GM23248 (cell line): ENCODE measurements at regions not wholly inside any gene's neighbourhood (a gene's known extent, or its start where the extent isn't known, plus 50 kb on each side); places are given as distances from the start of the nearest gene placed in this dataset.

ENCODE experiments used
- DNase-seq: peaks from one replicate; pipeline ENCODE4 v3.0.0-alpha.2; 2015
- H2AFZ ChIP-seq: fragments of 200-600 bp; sonication (generic); 2 replicates; pipeline ENCODE4 v1.6.1; 2016; ENCODE audit warnings: antibody characterized with exemption
- H3F3A ChIP-seq: fragments of 200-600 bp; sonication (generic); 2 replicates; pipeline ENCODE4 v1.6.1; 2016; ENCODE audit warnings: mild to moderate bottlenecking, antibody characterized with exemption, mixed run types; ENCODE audit not compliant: insufficient read depth
- H3K27ac ChIP-seq: fragments of 200-600 bp; sonication (generic); 2 replicates; pipeline ENCODE4 v1.5.1; 2016; ENCODE audit warnings: mild to moderate bottlenecking
- H3K27me3 ChIP-seq: fragments of 200-600 bp; sonication (generic); replicated peaks from 2 replicates; pipeline ENCODE4 v1.6.1; 2016; ENCODE audit warnings: mild to moderate bottlenecking; ENCODE audit not compliant: insufficient read depth
- H3K36me3 ChIP-seq: fragments of 200-600 bp; sonication (generic); 2 replicates; pipeline ENCODE4 v1.6.1; 2016; ENCODE audit warnings: low read depth, mild to moderate bottlenecking
- H3K4me1 ChIP-seq: fragments of 200-600 bp; sonication (generic); 2 replicates; pipeline ENCODE4 v1.6.1; 2016; ENCODE audit warnings: mild to moderate bottlenecking; ENCODE audit not compliant: insufficient read depth
- H3K4me2 ChIP-seq: fragments of 200-600 bp; sonication (generic); one replicate; pipeline ENCODE4 v1.6.1; 2016; ENCODE audit warnings: mild to moderate bottlenecking; ENCODE audit not compliant: unreplicated experiment
- H3K4me3 ChIP-seq: fragments of 200-600 bp; sonication (generic); 2 replicates; pipeline ENCODE4 v1.5.1; 2016; ENCODE audit warnings: mild to moderate bottlenecking
- H3K79me2 ChIP-seq: fragments of 200-600 bp; sonication (generic); 2 replicates; pipeline ENCODE4 v1.6.1; 2016; ENCODE audit warnings: mild to moderate bottlenecking; ENCODE audit not compliant: insufficient read depth
- H3K9ac ChIP-seq: fragments of 200-600 bp; sonication (generic); 2 replicates; pipeline ENCODE4 v1.6.1; 2016; ENCODE audit warnings: mild to moderate bottlenecking
- H3K9me2 ChIP-seq: fragments of 200-600 bp; sonication (generic); 2 replicates; pipeline ENCODE4 v1.6.1; 2016; ENCODE audit warnings: mixed run types, mild to moderate bottlenecking, moderate library complexity; ENCODE audit not compliant: insufficient read depth
- H3K9me3 ChIP-seq: fragments of 200-600 bp; sonication (generic); one replicate; pipeline ENCODE4 v1.6.1; 2017; ENCODE audit warnings: low read depth
- H4K20me1 ChIP-seq: fragments of 200-600 bp; sonication (generic); 2 replicates; pipeline ENCODE4 v1.6.0; 2016; ENCODE audit not compliant: insufficient read depth
- EZH2 ChIP-seq: fragments of 200-600 bp; sonication (generic); IDR thresholded peaks from 2 replicates; pipeline ENCODE4 v1.6.1; 2018; ENCODE audit warnings: antibody characterized with exemption, mild to moderate bottlenecking; ENCODE audit not compliant: insufficient read depth, poor library complexity, severe bottlenecking
- EZH2phosphoT487 ChIP-seq: fragments of 200-600 bp; sonication (generic); IDR thresholded peaks from 2 replicates; pipeline ENCODE4 v1.6.1; 2018; ENCODE audit warnings: antibody characterized with exemption, moderate library complexity, mild to moderate bottlenecking, low read depth; ENCODE audit not compliant: insufficient read depth
- whole genome bisulfite sequencing, 2 experiments: methylation state at CpG; one replicate each; pipeline ENCODE4 v1.1.6; 2015 to 2017; ENCODE audit warnings: low lambda C conversion rate in 2 of 2, low coverage in 1 of 2; ENCODE audit errors: missing lambda C conversion rate in 2 of 2; 5-methylcytosine and 5-hydroxymethylcytosine counted together
- in situ Hi-C: fragments of 300-500 bp; cut with MboI; formaldehyde crosslinking; loops from 2 replicates; pipeline ENCODE4 v1.15.0; 2020

DNA sequence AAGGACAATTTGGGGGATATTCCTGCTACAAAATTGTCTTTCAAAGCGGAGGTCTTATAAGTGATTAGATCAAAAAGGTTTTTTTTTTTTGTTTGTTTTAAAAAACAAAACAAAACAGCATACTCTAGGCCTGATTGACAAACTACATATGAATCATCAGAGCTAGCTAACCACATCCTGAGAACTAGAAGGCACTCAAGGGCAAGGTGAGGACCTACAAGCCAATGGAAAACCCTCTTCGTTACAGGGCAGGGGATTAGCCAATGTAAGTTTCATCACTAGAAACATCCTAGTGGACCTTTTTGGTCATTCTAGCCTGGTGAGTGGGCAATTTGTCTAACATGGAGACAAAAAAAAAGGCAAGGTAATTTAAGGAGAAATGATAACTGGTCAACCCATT lies 428.6 kb downstream of the RFC3 start:
- Histone ChIP-seq H3K9me2 (no peaks in the 10 kb centered on the region), H3K79me2 (no peaks in the 10 kb centered on the region), H3K9ac (no peak overlapping the region), H3F3A (no peaks in the 10 kb centered on the region), H3K9me3 (no peaks in the 10 kb centered on the region), H3K36me3 (no peaks in the 10 kb centered on the region), H3K4me2 (no peak overlapping the region), H4K20me1 (no peaks in the 10 kb centered on the region), H3K4me3 (no peak overlapping the region), H3K4me1 (no peaks in the 10 kb centered on the region), H3K27ac (no peak overlapping the region), H2AFZ (no peak overlapping the region), H3K27me3 (no peaks in the 10 kb centered on the region)
- TF ChIP-seq EZH2phosphoT487 (no peak), EZH2 (no peak)
- WGBS, 2 experiments: 87 to 88% methylated on average over 2 of the region's 2 CpGs
- DNase-seq: no peak
- in situ Hi-C loops: no loop called here

DNA sequence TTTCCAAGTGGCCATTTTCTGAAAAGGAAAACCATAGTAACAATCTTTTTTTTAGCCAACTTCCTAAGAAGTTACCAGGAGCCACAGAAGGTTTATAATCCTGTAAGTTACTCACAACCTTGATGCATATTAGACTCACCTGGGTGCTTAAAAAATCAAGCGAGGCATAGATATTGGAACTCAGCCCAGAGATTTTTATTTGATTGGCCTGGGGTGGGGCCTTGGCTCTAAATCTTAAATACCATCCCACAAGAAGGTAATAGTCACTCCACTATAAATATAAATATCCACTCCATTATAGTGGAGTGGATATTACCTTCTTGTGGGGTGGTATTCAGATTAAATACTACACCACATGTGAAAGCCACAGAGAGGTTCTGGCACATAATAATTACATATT lies 429.6 kb downstream of the RFC3 start:
- Histone ChIP-seq H3K27me3 (no peaks in the 10 kb centered on the region), H3K9me3 (no peaks in the 10 kb centered on the region), H3K27ac (no peak overlapping the region), H2AFZ (no peak overlapping the region), H3K9me2 (no peaks in the 10 kb centered on the region), H3K36me3 (no peaks in the 10 kb centered on the region), H3K4me3 (no peak overlapping the region), H4K20me1 (no peaks in the 10 kb centered on the region), H3K9ac (no peak overlapping the region), H3K4me1 (no peaks in the 10 kb centered on the region), H3K79me2 (no peaks in the 10 kb centered on the region), H3F3A (no peaks in the 10 kb centered on the region), H3K4me2 (no peak overlapping the region)
- WGBS, 2 experiments: 90 to 94% methylated on average over 1 of the region's 1 CpG
- in situ Hi-C loops: no loop called here
- no peak for DNase-seq
- TF ChIP-seq EZH2 (no peak), EZH2phosphoT487 (no peak)

DNA sequence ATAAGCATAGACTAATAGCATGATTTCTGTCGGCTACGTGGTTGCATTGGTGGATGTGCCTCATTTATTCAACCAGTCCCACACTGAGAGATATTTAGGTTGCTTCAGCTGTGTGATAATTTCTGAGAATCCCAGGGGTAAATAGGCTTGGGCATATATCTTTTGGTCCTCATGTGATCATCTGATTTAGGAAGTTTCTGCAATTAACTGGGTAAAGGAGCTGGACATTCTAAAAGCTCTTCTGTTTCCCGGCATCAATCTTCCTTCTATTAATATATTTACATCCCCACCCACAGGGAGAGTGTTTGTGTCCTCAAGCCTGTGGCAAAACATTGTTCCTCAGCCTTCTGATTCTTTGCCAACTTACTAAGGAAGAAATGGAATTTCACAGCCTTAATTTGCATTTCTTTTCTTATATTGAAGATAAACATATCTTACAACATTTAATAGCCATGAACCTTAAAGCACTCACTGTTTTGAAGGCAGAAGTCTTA lies 431.6 kb downstream of the RFC3 start:
- H3K36me3 ChIP-seq: no peaks in the 10 kb centered on the region
- no peaks in the 10 kb centered on the region for H3K27me3 ChIP-seq
- no peak overlapping the region for H2AFZ ChIP-seq
- no peak overlapping the region for H3K27ac ChIP-seq
- no peaks in the 10 kb centered on the region for H3K9me2 ChIP-seq
- H3F3A ChIP-seq: no peaks in the 10 kb centered on the region
- in situ Hi-C loops: no loop called here
- no peaks in the 10 kb centered on the region for H3K9me3 ChIP-seq
- no peaks in the 10 kb centered on the region for H3K4me1 ChIP-seq
- H3K4me3 ChIP-seq: no peak overlapping the region
- no peak overlapping the region for H3K4me2 ChIP-seq
- DNase-seq: no peak
- no peak overlapping the region for H3K9ac ChIP-seq
- H4K20me1 ChIP-seq: no peaks in the 10 kb centered on the region
- no peak for TF ChIP-seq EZH2
- no peak for TF ChIP-seq EZH2phosphoT487
- WGBS, 2 experiments: 83 to 84% methylated on average over 3 of the region's 3 CpGs
- no peaks in the 10 kb centered on the region for H3K79me2 ChIP-seq

DNA sequence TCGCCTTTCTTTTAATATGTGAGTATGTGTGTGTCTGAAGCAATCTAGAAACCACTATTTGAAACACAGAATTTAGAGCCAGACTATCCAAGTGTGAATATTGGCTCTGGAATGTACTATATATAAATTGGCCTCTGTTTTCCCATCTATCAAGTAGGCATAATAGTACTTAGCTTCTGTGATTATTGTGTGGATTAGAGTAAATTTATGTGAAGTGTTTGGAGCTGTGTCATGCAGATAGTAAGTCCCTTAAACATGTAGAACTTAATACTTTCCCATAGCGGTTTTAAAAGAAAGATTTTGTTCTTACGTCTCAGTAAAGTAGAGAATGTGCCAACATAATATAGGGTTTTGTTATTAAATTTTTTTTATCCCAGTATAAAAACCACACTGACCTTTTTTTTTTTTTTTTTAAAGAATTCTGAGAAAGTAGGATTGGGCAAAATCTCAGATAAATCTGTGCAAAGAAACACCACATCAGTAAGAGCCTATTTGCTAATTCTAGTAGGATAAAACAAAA lies 432.3 kb downstream of the RFC3 start:
- H3K9me2 ChIP-seq: no peaks in the 10 kb centered on the region
- no peaks in the 10 kb centered on the region for H4K20me1 ChIP-seq
- H3K4me3 ChIP-seq: no peak overlapping the region
- H3K36me3 ChIP-seq: no peaks in the 10 kb centered on the region
- no peaks in the 10 kb centered on the region for H3K27me3 ChIP-seq
- no peak overlapping the region for H2AFZ ChIP-seq
- 69 to 70% methylated on average over 3 of the region's 3 CpGs for WGBS, 2 experiments
- no peaks in the 10 kb centered on the region for H3F3A ChIP-seq
- H3K9ac ChIP-seq: no peak overlapping the region
- DNase-seq: no peak
- no peaks in the 10 kb centered on the region for H3K4me1 ChIP-seq
- in situ Hi-C loops: no loop called here
- no peak overlapping the region for H3K27ac ChIP-seq
- no peak overlapping the region for H3K4me2 ChIP-seq
- H3K9me3 ChIP-seq: no peaks in the 10 kb centered on the region
- no peak for TF ChIP-seq EZH2phosphoT487
- no peak for TF ChIP-seq EZH2
- H3K79me2 ChIP-seq: no peaks in the 10 kb centered on the region

DNA sequence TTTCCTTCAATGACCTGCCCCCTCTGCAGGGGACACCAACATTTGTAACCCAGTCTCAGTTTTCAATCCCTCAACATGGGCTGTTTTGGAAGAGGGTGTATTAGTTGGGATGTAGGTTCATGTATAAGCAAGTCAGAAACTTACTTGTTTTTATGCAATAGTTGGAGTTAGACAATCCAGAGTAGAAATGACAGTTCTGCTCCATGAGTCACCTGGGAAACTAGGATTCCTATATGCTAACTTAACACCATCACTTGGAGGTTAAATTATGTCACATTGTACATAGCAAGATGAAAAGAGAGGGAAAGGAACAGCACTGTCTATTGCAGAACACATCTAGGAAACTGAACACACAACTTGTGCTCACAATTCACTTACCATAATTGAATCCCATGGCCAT lies 436.4 kb downstream of the RFC3 start:
- TF ChIP-seq EZH2: no peak
- no peak for TF ChIP-seq EZH2phosphoT487
- H3K4me1 ChIP-seq: peaks cover 15% of the 10 kb centered on the region
- H3K4me3 ChIP-seq: no peak overlapping the region
- no peak overlapping the region for H3K4me2 ChIP-seq
- H3K27me3 ChIP-seq: no peaks in the 10 kb centered on the region
- no peaks in the 10 kb centered on the region for H3K9me2 ChIP-seq
- no peak overlapping the region for H2AFZ ChIP-seq
- H3F3A ChIP-seq: peaks cover 8% of the 10 kb centered on the region
- no peaks in the 10 kb centered on the region for H3K36me3 ChIP-seq
- no peaks in the 10 kb centered on the region for H4K20me1 ChIP-seq
- H3K27ac ChIP-seq: no peak overlapping the region
- DNase-seq: no peak
- no peak overlapping the region for H3K9ac ChIP-seq
- no peaks in the 10 kb centered on the region for H3K79me2 ChIP-seq
- no peaks in the 10 kb centered on the region for H3K9me3 ChIP-seq
- in situ Hi-C loops: no loop called here
